ENCODE measurements at regions not wholly inside any gene's neighbourhood (a gene's known extent, or its start where the extent isn't known, plus 50 kb on each side); places are given as distances from the start of the nearest gene placed in this dataset.
"Not testable (repeated sequence)": the region's sequence is repeated elsewhere in the genome, so short reads cannot be mapped to it uniquely, and the experiment has no call there.

DNA sequence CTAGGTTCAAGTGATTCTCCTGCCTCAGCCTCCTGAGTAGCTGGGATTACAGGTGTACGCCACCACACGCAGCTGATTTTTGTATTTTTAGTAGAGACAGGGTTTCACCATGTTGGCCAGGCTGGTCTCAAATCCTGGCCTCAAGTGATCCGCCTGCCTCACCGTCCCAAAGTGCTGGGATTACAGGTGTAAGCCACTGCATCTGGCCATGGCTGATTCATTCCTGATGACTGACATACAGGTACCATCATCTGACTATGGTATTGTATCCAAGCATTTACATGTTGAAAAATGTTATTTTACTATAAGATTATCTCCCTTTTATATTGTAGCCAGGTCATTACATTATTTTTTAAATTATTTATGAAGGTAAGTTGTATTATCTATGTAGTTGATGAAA, 180.5 kb downstream of the NRP2 start:
- FAIRE-seq; H3K9ac ChIP-seq (ENCODE audit: insufficient read depth, low read depth, low read length); intact Hi-C loops (cut with micrococcal nuclease; ENCODE audit: unreplicated experiment); ATAC-seq; H3K79me2 ChIP-seq (ENCODE audit: insufficient read depth, low read length); H3K4me1 ChIP-seq (ENCODE audit: insufficient read depth, low read length); POLR2A ChIA-PET; H3K9me3 ChIP-seq (ENCODE audit: low read length); H3K36me3 ChIP-seq (replicated peaks in 1 of 2; ENCODE audit: control insufficient read depth in 1 of 2, insufficient read depth in 2 of 2, low read length in 2 of 2); H3K4me2 ChIP-seq (ENCODE audit: low read depth, low read length); CTCF ChIA-PET (ENCODE audit: low intra/inter-chr PET ratio, low total read pairs); H3K4me3 ChIP-seq (replicated peaks in 1 of 3; ENCODE audit: insufficient read depth in 1 of 3, low read depth in 2 of 3, low read length in 3 of 3); H2AFZ ChIP-seq (ENCODE audit: low read length); H3K27ac ChIP-seq (ENCODE audit: extremely low read length, insufficient read depth, low read length); DNase-seq (ENCODE audit: low spot score); BruUV-seq (replicated peaks); H4K20me1 ChIP-seq (ENCODE audit: insufficient read depth, low read length); in situ Hi-C loops (cut with HindIII; ENCODE audit: extremely low pct_ligation_motif_present, low pct_unique_long_range_greater_than_20kb): not testable (repeated sequence)
- 46% methylated on average over 4 of the region's 4 CpGs for WGBS (ENCODE audit: low lambda C conversion rate)
- peaks cover 0 to 24% of the 10 kb centered on the region in 2 experiments; a peak in 3 of 5 replicates for H3K27me3 ChIP-seq (ENCODE audit: control insufficient read depth in 1 of 2, insufficient read depth in 2 of 2, low read length in 2 of 2)

- CTCF ChIA-PET (ENCODE audit: low intra/inter-chr PET ratio, low total read pairs): no interaction called here
- no peak for ATAC-seq
- Histone ChIP-seq H3K27ac (ENCODE audit: extremely low read length, insufficient read depth, low read length) (no peak overlapping the region), H3K4me3 (replicated peaks in 1 of 3; ENCODE audit: insufficient read depth in 1 of 3, low read depth in 2 of 3, low read length in 3 of 3) (no peak overlapping the region), H3K4me1 (ENCODE audit: insufficient read depth, low read length) (no peaks in the 10 kb centered on the region), H3K79me2 (ENCODE audit: insufficient read depth, low read length) (no peaks in the 10 kb centered on the region), H2AFZ (ENCODE audit: low read length) (no peak overlapping the region), H3K9me3 (ENCODE audit: low read length) (no peaks in the 10 kb centered on the region), H3K36me3 (replicated peaks in 1 of 2; ENCODE audit: control insufficient read depth in 1 of 2, insufficient read depth in 2 of 2, low read length in 2 of 2) (no peaks in the 10 kb centered on the region), H3K9ac (ENCODE audit: insufficient read depth, low read depth, low read length) (no peak overlapping the region), H3K4me2 (ENCODE audit: low read depth, low read length) (no peak overlapping the region), H3K27me3 (ENCODE audit: control insufficient read depth in 1 of 2, insufficient read depth in 2 of 2, low read length in 2 of 2) (peaks cover 0 to 27% of the 10 kb centered on the region in 2 experiments; a peak in 4 of 5 replicates), H4K20me1 (ENCODE audit: insufficient read depth, low read length) (no peaks in the 10 kb centered on the region)
- no TSS peak for BruUV-seq (replicated peaks)
- POLR2A ChIA-PET: no interaction called here
- in situ Hi-C loops (cut with HindIII; ENCODE audit: extremely low pct_ligation_motif_present, low pct_unique_long_range_greater_than_20kb) (no loop called here), intact Hi-C loops (cut with micrococcal nuclease; ENCODE audit: unreplicated experiment) (no loop called here)
- no peak for FAIRE-seq
- no peak for DNase-seq (ENCODE audit: low spot score)
- no peak for TF ChIP-seq ZFP62 (CRISPR knock-in tag; IDR thresholded peaks at IDR 0.05)
- TF ChIP-seq ZNF841 (CRISPR knock-in tag; IDR thresholded peaks at IDR 0.05; ENCODE audit: borderline replicate concordance): no peak
- TF ChIP-seq BCL6 (CRISPR knock-in tag; IDR thresholded peaks at IDR 0.05): no peak
- no peak for TF ChIP-seq TCF7 (IDR thresholded peaks at IDR 0.05; ENCODE audit: low read depth)
- TF ChIP-seq ZNF7 (CRISPR knock-in tag; IDR thresholded peaks at IDR 0.05): no peak
- no peak for TF ChIP-seq RXRB (CRISPR knock-in tag; IDR thresholded peaks at IDR 0.05; ENCODE audit: borderline replicate concordance)
- TF ChIP-seq ZNF629 (CRISPR knock-in tag; conservative IDR thresholded peaks at IDR 0.05): no peak
- TF ChIP-seq, protein P1, sequence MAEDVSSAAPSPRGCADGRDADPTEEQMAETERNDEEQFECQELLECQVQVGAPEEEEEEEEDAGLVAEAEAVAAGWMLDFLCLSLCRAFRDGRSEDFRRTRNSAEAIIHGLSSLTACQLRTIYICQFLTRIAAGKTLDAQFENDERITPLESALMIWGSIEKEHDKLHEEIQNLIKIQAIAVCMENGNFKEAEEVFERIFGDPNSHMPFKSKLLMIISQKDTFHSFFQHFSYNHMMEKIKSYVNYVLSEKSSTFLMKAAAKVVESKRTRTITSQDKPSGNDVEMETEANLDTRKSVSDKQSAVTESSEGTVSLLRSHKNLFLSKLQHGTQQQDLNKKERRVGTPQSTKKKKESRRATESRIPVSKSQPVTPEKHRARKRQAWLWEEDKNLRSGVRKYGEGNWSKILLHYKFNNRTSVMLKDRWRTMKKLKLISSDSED (CRISPR knock-in tag; IDR thresholded peaks at IDR 0.05): no peak
- TF ChIP-seq, protein P2, sequence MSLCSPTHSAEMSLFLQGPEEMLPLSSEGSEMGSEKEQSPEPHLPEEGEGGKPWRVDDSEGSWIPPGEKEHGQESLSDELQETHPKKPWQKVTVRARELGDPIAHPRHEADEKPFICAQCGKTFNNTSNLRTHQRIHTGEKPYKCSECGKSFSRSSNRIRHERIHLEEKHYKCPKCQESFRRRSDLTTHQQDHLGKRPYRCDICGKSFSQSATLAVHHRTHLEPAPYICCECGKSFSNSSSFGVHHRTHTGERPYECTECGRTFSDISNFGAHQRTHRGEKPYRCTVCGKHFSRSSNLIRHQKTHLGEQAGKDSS (CRISPR knock-in tag; IDR thresholded peaks at IDR 0.05; ENCODE audit: borderline replicate concordance, low read depth): no peak
- TF ChIP-seq HOXA7 (CRISPR knock-in tag; IDR thresholded peaks at IDR 0.05): no peak
- TF ChIP-seq ETV6 (CRISPR knock-in tag; conservative IDR thresholded peaks at IDR 0.05): no peak
- TF ChIP-seq, protein P3, sequence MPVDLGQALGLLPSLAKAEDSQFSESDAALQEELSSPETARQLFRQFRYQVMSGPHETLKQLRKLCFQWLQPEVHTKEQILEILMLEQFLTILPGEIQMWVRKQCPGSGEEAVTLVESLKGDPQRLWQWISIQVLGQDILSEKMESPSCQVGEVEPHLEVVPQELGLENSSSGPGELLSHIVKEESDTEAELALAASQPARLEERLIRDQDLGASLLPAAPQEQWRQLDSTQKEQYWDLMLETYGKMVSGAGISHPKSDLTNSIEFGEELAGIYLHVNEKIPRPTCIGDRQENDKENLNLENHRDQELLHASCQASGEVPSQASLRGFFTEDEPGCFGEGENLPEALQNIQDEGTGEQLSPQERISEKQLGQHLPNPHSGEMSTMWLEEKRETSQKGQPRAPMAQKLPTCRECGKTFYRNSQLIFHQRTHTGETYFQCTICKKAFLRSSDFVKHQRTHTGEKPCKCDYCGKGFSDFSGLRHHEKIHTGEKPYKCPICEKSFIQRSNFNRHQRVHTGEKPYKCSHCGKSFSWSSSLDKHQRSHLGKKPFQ (CRISPR knock-in tag; IDR thresholded peaks at IDR 0.05; ENCODE audit: insufficient replicate concordance): no peak
- 54% methylated on average over 7 of the region's 7 CpGs for WGBS (ENCODE audit: low lambda C conversion rate)
Measured at GRCh38 chr2:205860885-205861284, 178.6 kb downstream of the NRP2 start.

All from HepG2 (cell line).